ENCODE measurements at regions not wholly inside any gene's neighbourhood (a gene's known extent, or its start where the extent isn't known, plus 50 kb on each side); places are given as distances from the start of the nearest gene placed in this dataset.

- peak; percentile 1 for DNase-seq (ENCODE audit: low read depth)
- no peaks in the 10 kb centered on the region for H3K27me3 ChIP-seq (ENCODE audit: control insufficient read depth, insufficient read depth, low read length)
- H3K36me3 ChIP-seq (ENCODE audit: control insufficient read depth, insufficient read depth, low read length): no peaks in the 10 kb centered on the region
- no peak overlapping the region for H3K4me3 ChIP-seq (ENCODE audit: low read depth, low read length)
- TF ChIP-seq, protein P1, sequence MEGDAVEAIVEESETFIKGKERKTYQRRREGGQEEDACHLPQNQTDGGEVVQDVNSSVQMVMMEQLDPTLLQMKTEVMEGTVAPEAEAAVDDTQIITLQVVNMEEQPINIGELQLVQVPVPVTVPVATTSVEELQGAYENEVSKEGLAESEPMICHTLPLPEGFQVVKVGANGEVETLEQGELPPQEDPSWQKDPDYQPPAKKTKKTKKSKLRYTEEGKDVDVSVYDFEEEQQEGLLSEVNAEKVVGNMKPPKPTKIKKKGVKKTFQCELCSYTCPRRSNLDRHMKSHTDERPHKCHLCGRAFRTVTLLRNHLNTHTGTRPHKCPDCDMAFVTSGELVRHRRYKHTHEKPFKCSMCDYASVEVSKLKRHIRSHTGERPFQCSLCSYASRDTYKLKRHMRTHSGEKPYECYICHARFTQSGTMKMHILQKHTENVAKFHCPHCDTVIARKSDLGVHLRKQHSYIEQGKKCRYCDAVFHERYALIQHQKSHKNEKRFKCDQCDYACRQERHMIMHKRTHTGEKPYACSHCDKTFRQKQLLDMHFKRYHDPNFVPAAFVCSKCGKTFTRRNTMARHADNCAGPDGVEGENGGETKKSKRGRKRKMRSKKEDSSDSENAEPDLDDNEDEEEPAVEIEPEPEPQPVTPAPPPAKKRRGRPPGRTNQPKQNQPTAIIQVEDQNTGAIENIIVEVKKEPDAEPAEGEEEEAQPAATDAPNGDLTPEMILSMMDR (IDR thresholded peaks at IDR 0.05; ENCODE audit: insufficient read depth, low read length, poor library complexity, severe bottlenecking): no peak
Measured at GRCh38 chr4:131137196-131137595, 2011.9 kb upstream of the PCDH10 start.

DNA sequence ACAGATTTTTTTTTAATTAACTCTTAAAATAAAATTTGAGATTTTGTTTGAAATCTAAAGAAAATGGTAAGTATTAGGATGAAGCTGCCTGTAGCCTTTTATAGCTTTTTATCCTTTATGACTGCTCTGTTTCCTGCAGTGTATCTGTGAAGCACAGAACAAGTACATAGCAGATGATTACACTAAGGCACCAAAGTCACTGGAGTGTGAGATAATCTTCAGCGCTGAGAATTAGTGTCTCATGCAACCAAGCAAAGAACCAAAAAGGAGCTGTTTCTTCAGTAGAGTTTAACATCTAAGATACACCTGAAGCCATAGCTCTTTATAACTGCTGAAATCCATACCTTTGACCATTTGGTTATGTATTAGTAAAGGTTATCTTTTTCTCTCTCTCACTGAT lies 1989.8 kb upstream of the PCDH10 start:
- TF ChIP-seq, protein P1 (IDR thresholded peaks at IDR 0.05; ENCODE audit: insufficient read depth, low read length, poor library complexity, severe bottlenecking): no peak
- no peaks in the 10 kb centered on the region for H3K36me3 ChIP-seq (ENCODE audit: control insufficient read depth, insufficient read depth, low read length)
- H3K4me3 ChIP-seq (ENCODE audit: low read depth, low read length): no peak overlapping the region
- no peak for DNase-seq (ENCODE audit: low read depth)
- H3K27me3 ChIP-seq (ENCODE audit: control insufficient read depth, insufficient read depth, low read length): no peaks in the 10 kb centered on the region

DNA sequence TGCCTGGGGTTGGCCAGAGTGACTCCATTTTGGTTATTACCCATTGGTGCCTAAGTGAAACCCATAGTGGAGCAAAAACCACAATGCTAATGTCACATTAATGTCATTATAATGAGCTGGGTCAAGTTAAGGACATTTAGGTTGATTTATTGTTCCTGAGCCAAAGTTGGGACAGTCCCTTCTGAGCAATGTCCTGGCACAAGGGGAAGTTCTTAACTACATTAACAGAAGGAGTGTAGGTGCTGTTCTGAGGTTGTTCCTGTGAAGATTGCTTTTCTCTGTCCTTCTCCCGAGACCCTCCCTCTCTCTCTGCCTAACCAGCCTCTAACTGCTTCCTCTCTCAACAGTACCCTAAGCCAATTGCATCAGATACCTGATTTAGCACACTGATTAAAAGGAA lies 1956.8 kb upstream of the PCDH10 start:
- no peak for DNase-seq (ENCODE audit: low read depth)
- no peaks in the 10 kb centered on the region for H3K36me3 ChIP-seq (ENCODE audit: control insufficient read depth, insufficient read depth, low read length)
- H3K4me3 ChIP-seq (ENCODE audit: low read depth, low read length): no peak overlapping the region
- TF ChIP-seq, protein P1 (IDR thresholded peaks at IDR 0.05; ENCODE audit: insufficient read depth, low read length, poor library complexity, severe bottlenecking): no peak
- H3K27me3 ChIP-seq (ENCODE audit: control insufficient read depth, insufficient read depth, low read length): no peaks in the 10 kb centered on the region

- Histone ChIP-seq H3K27me3 (ENCODE audit: control insufficient read depth, insufficient read depth, low read length) (no peaks in the 10 kb centered on the region), H3K4me3 (ENCODE audit: low read depth, low read length) (no peak overlapping the region), H3K36me3 (ENCODE audit: control insufficient read depth, insufficient read depth, low read length) (no peaks in the 10 kb centered on the region)
- TF ChIP-seq, protein P1 (IDR thresholded peaks at IDR 0.05; ENCODE audit: insufficient read depth, low read length, poor library complexity, severe bottlenecking): no peak
- DNase-seq (ENCODE audit: low read depth): no peak
Measured at GRCh38 chr4:131207589-131207988, 1941.5 kb upstream of the PCDH10 start.

DNA sequence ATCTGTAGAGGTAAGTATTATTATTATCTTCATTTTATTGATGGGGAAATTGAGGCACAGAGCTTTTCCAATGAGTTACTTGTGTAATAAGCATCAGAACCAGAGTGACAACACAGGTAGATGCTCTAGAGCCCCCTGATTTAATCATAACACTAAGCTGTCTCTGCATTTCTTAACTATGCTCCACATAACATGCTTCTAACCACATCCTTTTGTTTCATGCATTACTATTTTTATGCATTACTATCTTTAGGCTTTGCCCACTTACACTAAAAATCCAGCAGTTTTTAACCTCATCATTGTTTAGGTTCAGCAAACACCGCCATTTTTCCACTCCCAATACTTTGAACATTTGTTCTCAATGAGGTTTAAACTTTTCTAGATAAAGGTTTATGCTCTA lies 1900.8 kb upstream of the PCDH10 start:
- H3K36me3 ChIP-seq (ENCODE audit: control insufficient read depth, insufficient read depth, low read length): no peaks in the 10 kb centered on the region
- DNase-seq (ENCODE audit: low read depth): no peak
- TF ChIP-seq, protein P1 (IDR thresholded peaks at IDR 0.05; ENCODE audit: insufficient read depth, low read length, poor library complexity, severe bottlenecking): no peak
- no peaks in the 10 kb centered on the region for H3K27me3 ChIP-seq (ENCODE audit: control insufficient read depth, insufficient read depth, low read length)
- no peak overlapping the region for H3K4me3 ChIP-seq (ENCODE audit: low read depth, low read length)

- DNase-seq (ENCODE audit: low read depth): no peak
- TF ChIP-seq, protein P1 (IDR thresholded peaks at IDR 0.05; ENCODE audit: insufficient read depth, low read length, poor library complexity, severe bottlenecking): no peak
- no peaks in the 10 kb centered on the region for H3K36me3 ChIP-seq (ENCODE audit: control insufficient read depth, insufficient read depth, low read length)
- H3K27me3 ChIP-seq (ENCODE audit: control insufficient read depth, insufficient read depth, low read length): no peaks in the 10 kb centered on the region
- no peak overlapping the region for H3K4me3 ChIP-seq (ENCODE audit: low read depth, low read length)
Measured at GRCh38 chr4:131251321-131251720, 1897.8 kb upstream of the PCDH10 start.
